ENCODE measurements at regions not wholly inside any gene's neighbourhood (a gene's known extent, or its start where the extent isn't known, plus 50 kb on each side); places are given as distances from the start of the nearest gene placed in this dataset.

- TF ChIP-seq CTCF (conservative IDR thresholded peaks at IDR 0.05 in 1 of 2, IDR thresholded peaks at IDR 0.05 in 1 of 2; ENCODE audit: extremely low read depth in 1 of 2, insufficient read depth in 1 of 2, low read depth in 1 of 2, low read length in 2 of 2), result no peak
- no peak for TF ChIP-seq EZH2 (IDR thresholded peaks at IDR 0.05; ENCODE audit: borderline replicate concordance, low read length)
Observed at GRCh38 chr12:60265741-60266140, 669.9 kb downstream of the SLC16A7 start.

Data from mammary epithelial cell (primary cell).